DOHH2 (cell line): ENCODE measurements at regions not wholly inside any gene's neighbourhood (a gene's known extent, or its start where the extent isn't known, plus 50 kb on each side); places are given as distances from the start of the nearest gene placed in this dataset.

Experiments
- EZH2phosphoT487 ChIP-seq: fragments of 200-600 bp; sonication (generic); IDR thresholded peaks from 2 replicates; pipeline ENCODE4 v1.6.1; 2017; ENCODE audit warnings: borderline replicate concordance, mild to moderate bottlenecking, antibody characterized with exemption, low read length, moderate library complexity, mixed read lengths
- TF ChIP-seq, protein P1 (sequence below): fragments of 200-600 bp; sonication (generic); IDR thresholded peaks from one replicate; pipeline ENCODE4 v1.5.1; 2014; ENCODE audit warnings: antibody characterized with exemption, mild to moderate bottlenecking, low read depth, low read length; ENCODE audit not compliant: poor library complexity, severe bottlenecking

DNA sequence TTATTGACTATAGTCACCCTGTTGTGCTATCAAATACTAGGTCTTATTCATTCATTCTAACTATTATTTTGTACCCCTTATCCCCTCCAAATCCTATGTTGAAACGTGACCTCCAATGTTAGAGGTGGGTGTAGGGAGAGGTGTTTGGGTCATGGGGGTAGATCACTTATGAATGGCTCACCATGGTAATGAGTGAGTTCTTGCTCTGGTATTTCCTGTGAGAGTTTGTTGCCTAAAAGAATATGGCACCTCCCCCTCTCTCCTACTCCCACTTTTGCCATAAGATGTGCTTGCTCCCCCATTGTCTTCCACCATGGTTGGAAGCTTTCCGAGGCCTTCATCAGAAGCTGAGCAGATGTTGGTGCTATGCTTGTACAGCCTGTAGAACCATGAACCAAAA lies 59.3 kb upstream of the BRD7 start:
- TF ChIP-seq, protein P1, sequence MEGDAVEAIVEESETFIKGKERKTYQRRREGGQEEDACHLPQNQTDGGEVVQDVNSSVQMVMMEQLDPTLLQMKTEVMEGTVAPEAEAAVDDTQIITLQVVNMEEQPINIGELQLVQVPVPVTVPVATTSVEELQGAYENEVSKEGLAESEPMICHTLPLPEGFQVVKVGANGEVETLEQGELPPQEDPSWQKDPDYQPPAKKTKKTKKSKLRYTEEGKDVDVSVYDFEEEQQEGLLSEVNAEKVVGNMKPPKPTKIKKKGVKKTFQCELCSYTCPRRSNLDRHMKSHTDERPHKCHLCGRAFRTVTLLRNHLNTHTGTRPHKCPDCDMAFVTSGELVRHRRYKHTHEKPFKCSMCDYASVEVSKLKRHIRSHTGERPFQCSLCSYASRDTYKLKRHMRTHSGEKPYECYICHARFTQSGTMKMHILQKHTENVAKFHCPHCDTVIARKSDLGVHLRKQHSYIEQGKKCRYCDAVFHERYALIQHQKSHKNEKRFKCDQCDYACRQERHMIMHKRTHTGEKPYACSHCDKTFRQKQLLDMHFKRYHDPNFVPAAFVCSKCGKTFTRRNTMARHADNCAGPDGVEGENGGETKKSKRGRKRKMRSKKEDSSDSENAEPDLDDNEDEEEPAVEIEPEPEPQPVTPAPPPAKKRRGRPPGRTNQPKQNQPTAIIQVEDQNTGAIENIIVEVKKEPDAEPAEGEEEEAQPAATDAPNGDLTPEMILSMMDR = no peak
- no peak for TF ChIP-seq EZH2phosphoT487
